ENCODE measurements at regions not wholly inside any gene's neighbourhood (a gene's known extent, or its start where the extent isn't known, plus 50 kb on each side); places are given as distances from the start of the nearest gene placed in this dataset.

- no peak for TF ChIP-seq CTCF (IDR thresholded peaks at IDR 0.05; ENCODE audit: low read depth, low read length, missing control alignments)
- H3K4me3 ChIP-seq (ENCODE audit: low read depth, low read length): no peak overlapping the region
- DNase-seq (ENCODE audit: low read depth): no peak
Measured at GRCh38 chr2:240219208-240219890, 78.9 kb upstream of the OTOS start.

- DNase-seq (ENCODE audit: low read depth): no peak
Measured at GRCh38 chr2:240220371-240220770, 79.9 kb upstream of the OTOS start.

DNA sequence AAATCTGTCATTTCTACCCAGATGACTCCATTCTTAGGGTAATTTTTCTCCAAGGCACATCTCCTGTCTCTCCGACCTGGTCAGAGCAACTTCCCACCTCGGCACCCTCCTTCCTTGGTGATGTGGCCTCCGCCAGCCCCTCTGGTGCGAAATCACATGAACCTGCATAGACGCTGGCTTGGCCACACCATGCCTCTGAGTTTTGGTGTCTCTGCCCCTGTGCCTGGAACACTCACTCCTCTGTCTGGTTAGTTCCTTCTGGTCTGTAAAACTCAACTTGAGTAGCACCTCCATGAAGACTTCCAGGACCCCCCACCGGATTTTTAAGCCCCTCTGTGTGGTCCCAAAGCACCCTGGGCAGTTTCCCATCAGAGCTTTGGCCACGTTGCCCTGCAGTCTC, 83.2 kb upstream of the OTOS start:
- no peak overlapping the region for H3K4me3 ChIP-seq (ENCODE audit: low read depth, low read length)
- no peak for TF ChIP-seq CTCF (IDR thresholded peaks at IDR 0.05; ENCODE audit: low read depth, low read length, missing control alignments)
- DNase-seq (ENCODE audit: low read depth): no peak

More at GRCh38 chr2:240220371-240220770, 79.9 kb upstream of the OTOS start:
- TF ChIP-seq CTCF (IDR thresholded peaks at IDR 0.05; ENCODE audit: low read depth, low read length, missing control alignments): no peak
- no peak overlapping the region for H3K4me3 ChIP-seq (ENCODE audit: low read depth, low read length)

GRCh38 chr2:240224676-240225075, 84.2 kb upstream of the OTOS start:
- no peak overlapping the region for H3K4me3 ChIP-seq (ENCODE audit: low read depth, low read length)
- no peak for DNase-seq (ENCODE audit: low read depth)
- TF ChIP-seq CTCF (IDR thresholded peaks at IDR 0.05; ENCODE audit: low read depth, low read length, missing control alignments): no peak

DNA sequence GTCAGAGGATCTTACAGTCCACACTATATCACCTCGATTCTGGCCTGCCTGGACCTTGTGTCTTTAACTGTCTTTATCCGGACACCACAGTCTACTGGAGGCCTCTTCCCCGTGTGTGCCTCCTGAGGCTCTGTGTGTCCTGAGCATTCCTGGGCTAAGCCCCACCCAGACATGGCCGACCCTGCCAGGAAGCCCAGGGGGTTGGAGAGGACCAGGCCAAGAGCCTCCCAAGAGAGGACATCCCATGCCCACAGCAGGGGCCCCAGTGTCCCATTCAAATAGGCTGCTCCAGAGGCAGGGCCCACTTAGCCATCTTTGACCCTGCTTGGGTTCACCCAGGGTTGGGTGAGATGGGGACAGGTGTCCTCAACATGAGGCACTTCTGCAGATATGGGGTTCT, 84.7 kb upstream of the OTOS start:
- TF ChIP-seq CTCF (IDR thresholded peaks at IDR 0.05; ENCODE audit: low read depth, low read length, missing control alignments): no peak
- H3K4me3 ChIP-seq (ENCODE audit: low read depth, low read length): no peak overlapping the region
- DNase-seq (ENCODE audit: low read depth): no peak

GRCh38 chr2:240225660-240226475, 85.4 kb upstream of the OTOS start:
- TF ChIP-seq CTCF (IDR thresholded peaks at IDR 0.05; ENCODE audit: low read depth, low read length, missing control alignments): no peak
- DNase-seq (ENCODE audit: low read depth): no peak
- no peak overlapping the region for H3K4me3 ChIP-seq (ENCODE audit: low read depth, low read length)
